GM23338 (cell line): ENCODE measurements at regions not wholly inside any gene's neighbourhood (a gene's known extent, or its start where the extent isn't known, plus 50 kb on each side); places are given as distances from the start of the nearest gene placed in this dataset.

Experiments
- ATAC-seq: fragments of 200-7000 bp; cut with Tn5 transposase; 3 replicates; pipeline ENCODE4 v1.9.1; 2020
- DNase-seq: peaks from one replicate; pipeline ENCODE4 v3.0.0-alpha.2; 2015; ENCODE audit warnings: low spot score
- H2AFZ ChIP-seq: fragments of 200-600 bp; sonication (generic); 2 replicates; pipeline ENCODE4 v1.8.0; 2016; ENCODE audit warnings: antibody characterized with exemption, mild to moderate bottlenecking, moderate library complexity
- H3F3A ChIP-seq: fragments of 200-600 bp; sonication (generic); replicated peaks from 2 replicates; pipeline ENCODE4 v1.8.0; 2017; ENCODE audit warnings: antibody characterized with exemption, mixed run types, low read depth
- H3K27ac ChIP-seq: fragments of 200-600 bp; sonication (generic); 2 replicates; pipeline ENCODE4 v1.6.1; 2016; ENCODE audit warnings: low read depth
- H3K27me3 ChIP-seq: fragments of 200-600 bp; sonication (generic); 2 replicates; pipeline ENCODE4 v1.8.0; 2016; ENCODE audit warnings: mild to moderate bottlenecking, mixed run types, moderate library complexity; ENCODE audit not compliant: insufficient read depth
- H3K36me3 ChIP-seq: fragments of 200-600 bp; sonication (generic); 2 replicates; pipeline ENCODE4 v1.8.0; 2016; ENCODE audit warnings: mild to moderate bottlenecking; ENCODE audit not compliant: insufficient read depth
- H3K4me1 ChIP-seq: fragments of 200-600 bp; sonication (generic); 2 replicates; pipeline ENCODE4 v1.8.0; 2016; ENCODE audit warnings: mild to moderate bottlenecking, moderate library complexity; ENCODE audit not compliant: insufficient read depth
- H3K4me2 ChIP-seq: fragments of 200-600 bp; sonication (generic); 2 replicates; pipeline ENCODE4 v1.7.1; 2017; ENCODE audit warnings: mixed run types
- H3K4me3 ChIP-seq: fragments of 200-600 bp; sonication (generic); 2 replicates; pipeline ENCODE4 v1.6.1; 2016; ENCODE audit warnings: mixed run types
- H3K79me2 ChIP-seq: fragments of 200-600 bp; sonication (generic); replicated peaks from 2 replicates; pipeline ENCODE4 v1.8.0; 2017; ENCODE audit warnings: mild to moderate bottlenecking; ENCODE audit not compliant: insufficient read depth
- H3K9me2 ChIP-seq: fragments of 200-600 bp; sonication (generic); 2 replicates; pipeline ENCODE4 v1.8.0; 2017; ENCODE audit not compliant: insufficient read depth
- H4K20me1 ChIP-seq: fragments of 200-600 bp; sonication (generic); replicated peaks from 2 replicates; pipeline ENCODE4 v1.8.0; 2017; ENCODE audit warnings: mild to moderate bottlenecking; ENCODE audit not compliant: insufficient read depth
- H3K27ac Mint-ChIP-seq: 2 replicates; pipeline ENCODE4 v1.8.0; 2020; ENCODE audit warnings: inconsistent platforms, mild to moderate bottlenecking, moderate library complexity, mixed read lengths
- H3K27me3 Mint-ChIP-seq: 3 replicates; pipeline ENCODE4 v1.8.0; 2022; ENCODE audit warnings: low read depth, mild to moderate bottlenecking, moderate library complexity, mixed read lengths, inconsistent platforms; ENCODE audit not compliant: insufficient read depth, poor library complexity
- H3K36me3 Mint-ChIP-seq: 3 replicates; pipeline ENCODE4 v1.8.0; 2021; ENCODE audit warnings: low read depth, mild to moderate bottlenecking, inconsistent platforms, moderate library complexity, mixed read lengths
- H3K4me1 Mint-ChIP-seq: 3 replicates; pipeline ENCODE4 v1.8.0; 2020; ENCODE audit warnings: mild to moderate bottlenecking, inconsistent platforms, mixed read lengths
- H3K4me3 Mint-ChIP-seq: 3 replicates; pipeline ENCODE4 v1.8.0; 2021; ENCODE audit warnings: moderate library complexity, mild to moderate bottlenecking, inconsistent platforms, mixed read lengths
- H3K9me3 Mint-ChIP-seq: 3 replicates; pipeline ENCODE4 v1.8.0; 2020; ENCODE audit warnings: moderate library complexity, mild to moderate bottlenecking, inconsistent platforms, mixed read lengths
- CREB1 ChIP-seq: fragments of 250-450 bp; sonication (Bioruptor Pico); IDR thresholded peaks from 2 replicates; pipeline ENCODE4 v1.5.0; 2020; ENCODE audit warnings: low read depth, mild to moderate bottlenecking, moderate library complexity
- EZH2phosphoT487 ChIP-seq: fragments of 200-600 bp; sonication (generic); IDR thresholded peaks from one replicate; pipeline ENCODE4 v1.8.1; 2018; ENCODE audit warnings: antibody characterized with exemption; ENCODE audit not compliant: unreplicated experiment
- NANOG ChIP-seq: IDR thresholded peaks from 2 replicates; pipeline ENCODE4 v1.6.1; 2016; ENCODE audit warnings: antibody characterized with exemption, borderline replicate concordance
- POLR2AphosphoS5 ChIP-seq: IDR thresholded peaks from 2 replicates; pipeline ENCODE4 v1.6.1; 2016; ENCODE audit warnings: antibody characterized with exemption, low read depth
- STAT1 ChIP-seq: IDR thresholded peaks from one replicate; pipeline ENCODE4 v1.6.1; 2016; ENCODE audit warnings: antibody characterized with exemption; ENCODE audit not compliant: unreplicated experiment
- ZNF114 ChIP-seq: fragments of 250-450 bp; sonication (Bioruptor Pico); IDR thresholded peaks from 2 replicates; pipeline ENCODE4 v1.5.0; 2020; ENCODE audit warnings: mild to moderate bottlenecking, moderate library complexity
- TF ChIP-seq, protein P1 (sequence below): fragments of 250-450 bp; sonication (Bioruptor Pico); IDR thresholded peaks from 2 replicates; pipeline ENCODE4 v1.5.0; 2020; ENCODE audit warnings: mild to moderate bottlenecking, moderate library complexity
- TF ChIP-seq, protein P2 (sequence below): IDR thresholded peaks from 2 replicates; pipeline ENCODE4 v1.6.1; 2016; ENCODE audit warnings: antibody characterized with exemption

DNA sequence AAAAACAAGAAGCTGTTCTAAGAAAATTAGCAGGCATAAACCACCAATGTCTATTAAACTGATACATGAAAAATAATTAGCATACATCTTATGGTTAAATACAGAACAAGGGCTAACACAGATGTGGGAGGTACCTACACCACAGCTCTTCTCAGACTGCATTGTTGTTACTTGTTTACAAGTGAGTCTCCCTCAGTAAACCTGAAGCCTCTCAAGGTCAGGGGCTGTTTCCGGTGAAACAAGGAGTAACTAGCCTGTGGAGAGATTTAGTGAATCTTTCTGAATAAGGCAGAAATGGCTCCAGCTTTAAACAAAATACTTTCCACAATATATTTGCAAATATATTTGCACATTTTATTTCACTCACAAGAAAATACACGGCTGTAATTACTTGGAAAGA is 244.0 kb downstream of the FIGN start (continued):
- TF ChIP-seq, protein P1, sequence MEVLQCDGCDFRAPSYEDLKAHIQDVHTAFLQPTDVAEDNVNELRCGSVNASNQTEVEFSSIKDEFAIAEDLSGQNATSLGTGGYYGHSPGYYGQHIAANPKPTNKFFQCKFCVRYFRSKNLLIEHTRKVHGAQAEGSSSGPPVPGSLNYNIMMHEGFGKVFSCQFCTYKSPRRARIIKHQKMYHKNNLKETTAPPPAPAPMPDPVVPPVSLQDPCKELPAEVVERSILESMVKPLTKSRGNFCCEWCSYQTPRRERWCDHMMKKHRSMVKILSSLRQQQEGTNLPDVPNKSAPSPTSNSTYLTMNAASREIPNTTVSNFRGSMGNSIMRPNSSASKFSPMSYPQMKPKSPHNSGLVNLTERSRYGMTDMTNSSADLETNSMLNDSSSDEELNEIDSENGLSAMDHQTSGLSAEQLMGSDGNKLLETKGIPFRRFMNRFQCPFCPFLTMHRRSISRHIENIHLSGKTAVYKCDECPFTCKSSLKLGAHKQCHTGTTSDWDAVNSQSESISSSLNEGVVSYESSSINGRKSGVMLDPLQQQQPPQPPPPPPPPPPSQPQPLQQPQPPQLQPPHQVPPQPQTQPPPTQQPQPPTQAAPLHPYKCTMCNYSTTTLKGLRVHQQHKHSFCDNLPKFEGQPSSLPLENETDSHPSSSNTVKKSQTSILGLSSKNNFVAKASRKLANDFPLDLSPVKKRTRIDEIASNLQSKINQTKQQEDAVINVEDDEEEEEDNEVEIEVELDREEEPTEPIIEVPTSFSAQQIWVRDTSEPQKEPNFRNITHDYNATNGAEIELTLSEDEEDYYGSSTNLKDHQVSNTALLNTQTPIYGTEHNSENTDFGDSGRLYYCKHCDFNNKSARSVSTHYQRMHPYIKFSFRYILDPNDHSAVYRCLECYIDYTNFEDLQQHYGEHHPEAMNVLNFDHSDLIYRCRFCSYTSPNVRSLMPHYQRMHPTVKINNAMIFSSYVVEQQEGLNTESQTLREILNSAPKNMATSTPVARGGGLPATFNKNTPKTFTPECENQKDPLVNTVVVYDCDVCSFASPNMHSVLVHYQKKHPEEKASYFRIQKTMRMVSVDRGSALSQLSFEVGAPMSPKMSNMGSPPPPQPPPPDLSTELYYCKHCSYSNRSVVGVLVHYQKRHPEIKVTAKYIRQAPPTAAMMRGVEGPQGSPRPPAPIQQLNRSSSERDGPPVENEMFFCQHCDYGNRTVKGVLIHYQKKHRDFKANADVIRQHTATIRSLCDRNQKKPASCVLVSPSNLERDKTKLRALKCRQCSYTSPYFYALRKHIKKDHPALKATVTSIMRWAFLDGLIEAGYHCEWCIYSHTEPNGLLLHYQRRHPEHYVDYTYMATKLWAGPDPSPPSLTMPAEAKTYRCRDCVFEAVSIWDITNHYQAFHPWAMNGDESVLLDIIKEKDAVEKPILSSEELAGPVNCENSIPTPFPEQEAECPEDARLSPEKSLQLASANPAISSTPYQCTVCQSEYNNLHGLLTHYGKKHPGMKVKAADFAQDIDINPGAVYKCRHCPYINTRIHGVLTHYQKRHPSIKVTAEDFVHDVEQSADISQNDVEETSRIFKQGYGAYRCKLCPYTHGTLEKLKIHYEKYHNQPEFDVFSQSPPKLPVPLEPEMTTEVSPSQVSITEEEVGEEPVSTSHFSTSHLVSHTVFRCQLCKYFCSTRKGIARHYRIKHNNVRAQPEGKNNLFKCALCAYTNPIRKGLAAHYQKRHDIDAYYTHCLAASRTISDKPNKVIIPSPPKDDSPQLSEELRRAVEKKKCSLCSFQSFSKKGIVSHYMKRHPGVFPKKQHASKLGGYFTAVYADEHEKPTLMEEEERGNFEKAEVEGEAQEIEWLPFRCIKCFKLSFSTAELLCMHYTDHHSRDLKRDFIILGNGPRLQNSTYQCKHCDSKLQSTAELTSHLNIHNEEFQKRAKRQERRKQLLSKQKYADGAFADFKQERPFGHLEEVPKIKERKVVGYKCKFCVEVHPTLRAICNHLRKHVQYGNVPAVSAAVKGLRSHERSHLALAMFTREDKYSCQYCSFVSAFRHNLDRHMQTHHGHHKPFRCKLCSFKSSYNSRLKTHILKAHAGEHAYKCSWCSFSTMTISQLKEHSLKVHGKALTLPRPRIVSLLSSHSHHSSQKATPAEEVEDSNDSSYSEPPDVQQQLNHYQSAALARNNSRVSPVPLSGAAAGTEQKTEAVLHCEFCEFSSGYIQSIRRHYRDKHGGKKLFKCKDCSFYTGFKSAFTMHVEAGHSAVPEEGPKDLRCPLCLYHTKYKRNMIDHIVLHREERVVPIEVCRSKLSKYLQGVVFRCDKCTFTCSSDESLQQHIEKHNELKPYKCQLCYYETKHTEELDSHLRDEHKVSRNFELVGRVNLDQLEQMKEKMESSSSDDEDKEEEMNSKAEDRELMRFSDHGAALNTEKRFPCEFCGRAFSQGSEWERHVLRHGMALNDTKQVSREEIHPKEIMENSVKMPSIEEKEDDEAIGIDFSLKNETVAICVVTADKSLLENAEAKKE (CRISPR knock-in tag): no peak

DNA sequence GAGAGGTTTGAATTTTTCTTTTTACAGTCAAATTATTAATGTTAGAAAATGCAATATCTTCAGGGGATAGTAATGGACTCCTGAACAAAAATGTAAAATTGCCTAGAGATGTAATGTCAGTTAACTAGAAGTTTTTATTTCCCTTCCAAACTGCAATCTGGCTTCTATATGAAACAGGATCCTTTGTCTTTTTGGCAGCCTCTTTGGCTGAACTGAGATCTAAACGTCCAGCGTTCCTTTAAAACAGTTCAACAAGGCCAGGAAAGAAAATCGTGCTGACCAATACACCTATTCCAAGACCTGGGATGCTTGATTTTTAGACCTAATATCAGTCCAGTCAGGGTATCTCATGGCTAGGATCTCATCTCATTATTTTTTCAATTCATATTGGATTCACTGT is 245.5 kb downstream of the FIGN start:
- DNase-seq: no peak
- H3K27me3 ChIP-seq: no peaks in the 10 kb centered on the region
- H3K36me3 ChIP-seq: no peaks in the 10 kb centered on the region
- H3K9me2 ChIP-seq: no peaks in the 10 kb centered on the region; the same call in 1 of the 2 replicates
- Mint-ChIP-seq H3K4me3 (no peak overlapping the region), H3K27ac (no peak overlapping the region), H3K27me3 (no peaks in the 10 kb centered on the region), H3K9me3 (no peaks in the 10 kb centered on the region), H3K36me3 (no peaks in the 10 kb centered on the region), H3K4me1 (peaks cover 2% of the 10 kb centered on the region)
- H4K20me1 ChIP-seq: no peaks in the 10 kb centered on the region
- 0 out of 2 replicates have a peak overlapping the region, but pooled peaks have one; percentile 15 for H2AFZ ChIP-seq
- H3K27ac ChIP-seq: no peak overlapping the region
- H3F3A ChIP-seq: no peaks in the 10 kb centered on the region
- no peak for ATAC-seq
- H3K4me3 ChIP-seq: no peak overlapping the region
- H3K4me2 ChIP-seq: no peak overlapping the region
- no peaks in the 10 kb centered on the region for H3K79me2 ChIP-seq
- peaks cover 5% of the 10 kb centered on the region for H3K4me1 ChIP-seq
- TF ChIP-seq, protein P1 (CRISPR knock-in tag): no peak
- TF ChIP-seq POLR2AphosphoS5 (no peak), STAT1 (no peak), ZNF114 (CRISPR knock-in tag) (no peak), CREB1 (CRISPR knock-in tag) (no peak), EZH2phosphoT487 (no peak), NANOG (no peak)
- TF ChIP-seq, protein P2, sequence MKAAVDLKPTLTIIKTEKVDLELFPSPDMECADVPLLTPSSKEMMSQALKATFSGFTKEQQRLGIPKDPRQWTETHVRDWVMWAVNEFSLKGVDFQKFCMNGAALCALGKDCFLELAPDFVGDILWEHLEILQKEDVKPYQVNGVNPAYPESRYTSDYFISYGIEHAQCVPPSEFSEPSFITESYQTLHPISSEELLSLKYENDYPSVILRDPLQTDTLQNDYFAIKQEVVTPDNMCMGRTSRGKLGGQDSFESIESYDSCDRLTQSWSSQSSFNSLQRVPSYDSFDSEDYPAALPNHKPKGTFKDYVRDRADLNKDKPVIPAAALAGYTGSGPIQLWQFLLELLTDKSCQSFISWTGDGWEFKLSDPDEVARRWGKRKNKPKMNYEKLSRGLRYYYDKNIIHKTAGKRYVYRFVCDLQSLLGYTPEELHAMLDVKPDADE: no peak
